ENCODE measurements at regions not wholly inside any gene's neighbourhood (a gene's known extent, or its start where the extent isn't known, plus 50 kb on each side); places are given as distances from the start of the nearest gene placed in this dataset.

GRCh38 chr10:4626919-4627318 lies 199.1 kb upstream of the AKR1E2 start:
- TF ChIP-seq EP300 (IDR thresholded peaks at IDR 0.05), result no peak
- TF ChIP-seq CTCF (IDR thresholded peaks at IDR 0.05), result no peak
